ENCODE measurements at regions not wholly inside any gene's neighbourhood (a gene's known extent, or its start where the extent isn't known, plus 50 kb on each side); places are given as distances from the start of the nearest gene placed in this dataset.

DNA sequence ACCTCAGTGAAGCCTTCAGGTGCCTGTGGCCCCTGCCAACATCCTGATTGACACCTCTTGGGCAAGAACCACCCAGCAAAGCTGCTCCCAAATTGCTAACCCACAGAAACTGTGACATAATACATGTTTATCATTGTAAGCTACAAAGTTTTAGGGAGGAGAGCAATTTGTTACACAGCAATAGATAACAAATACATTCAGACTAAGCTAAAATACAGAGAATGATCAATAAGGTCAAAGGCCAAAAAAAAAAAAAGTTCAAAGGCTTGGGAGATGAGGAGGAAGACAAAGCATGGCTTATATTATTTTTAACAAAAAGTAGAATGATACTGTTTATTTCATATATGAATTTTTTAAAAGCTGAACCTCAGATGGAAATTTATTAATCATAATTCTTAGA lies 105.9 kb downstream of the ID4 start:
- H3K27ac Mint-ChIP-seq: no peak overlapping the region
- no peaks in the 10 kb centered on the region for H3K27me3 ChIP-seq (ENCODE audit: control insufficient read depth in 2 of 2, insufficient read depth in 2 of 2, low read length in 2 of 2)
- H3K36me3 Mint-ChIP-seq: no peaks in the 10 kb centered on the region
- H2AFZ ChIP-seq (ENCODE audit: insufficient read depth, low read depth, low read length, poor library complexity, severe bottlenecking): no peak overlapping the region
- H3K4me1 Mint-ChIP-seq: no peaks in the 10 kb centered on the region
- peaks cover 0 to 3% of the 10 kb centered on the region in 2 donors for H3K9me3 ChIP-seq (replicated peaks in 1 of 2; ENCODE audit: control insufficient read depth in 1 of 2, insufficient read depth in 1 of 2, low read length in 2 of 2)
- H3K9me3 Mint-ChIP-seq: peaks cover 6 to 19% (median 8%) of the 10 kb centered on the region in 7 donors
- no peaks in the 10 kb centered on the region for H3K79me2 ChIP-seq (ENCODE audit: insufficient read depth, low read length)
- DNase-seq: no peak
- no peak overlapping the region for H3K27ac ChIP-seq (ENCODE audit: low read depth in 1 of 2, low read length in 2 of 2)
- H3K4me2 ChIP-seq (replicated peaks; ENCODE audit: extremely low read depth, low read length, poor library complexity, severe bottlenecking): no peak overlapping the region
- peaks cover 0 to 1% (median 0%) of the 10 kb centered on the region in 3 donors for H3K27me3 Mint-ChIP-seq (ENCODE audit: low read depth in 3 of 3)
- no peak overlapping the region for H3K9ac ChIP-seq (ENCODE audit: insufficient read depth, low read length, poor library complexity, severe bottlenecking)
- TF ChIP-seq, protein P1, sequence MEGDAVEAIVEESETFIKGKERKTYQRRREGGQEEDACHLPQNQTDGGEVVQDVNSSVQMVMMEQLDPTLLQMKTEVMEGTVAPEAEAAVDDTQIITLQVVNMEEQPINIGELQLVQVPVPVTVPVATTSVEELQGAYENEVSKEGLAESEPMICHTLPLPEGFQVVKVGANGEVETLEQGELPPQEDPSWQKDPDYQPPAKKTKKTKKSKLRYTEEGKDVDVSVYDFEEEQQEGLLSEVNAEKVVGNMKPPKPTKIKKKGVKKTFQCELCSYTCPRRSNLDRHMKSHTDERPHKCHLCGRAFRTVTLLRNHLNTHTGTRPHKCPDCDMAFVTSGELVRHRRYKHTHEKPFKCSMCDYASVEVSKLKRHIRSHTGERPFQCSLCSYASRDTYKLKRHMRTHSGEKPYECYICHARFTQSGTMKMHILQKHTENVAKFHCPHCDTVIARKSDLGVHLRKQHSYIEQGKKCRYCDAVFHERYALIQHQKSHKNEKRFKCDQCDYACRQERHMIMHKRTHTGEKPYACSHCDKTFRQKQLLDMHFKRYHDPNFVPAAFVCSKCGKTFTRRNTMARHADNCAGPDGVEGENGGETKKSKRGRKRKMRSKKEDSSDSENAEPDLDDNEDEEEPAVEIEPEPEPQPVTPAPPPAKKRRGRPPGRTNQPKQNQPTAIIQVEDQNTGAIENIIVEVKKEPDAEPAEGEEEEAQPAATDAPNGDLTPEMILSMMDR (IDR thresholded peaks at IDR 0.05): no peak
- no peaks in the 10 kb centered on the region for H3K36me3 ChIP-seq (replicated peaks in 1 of 2; ENCODE audit: control insufficient read depth in 1 of 2, insufficient read depth in 2 of 2, low read length in 2 of 2)
- no peak overlapping the region for H3K4me3 Mint-ChIP-seq
- H4K20me1 ChIP-seq (ENCODE audit: insufficient read depth, low read length): no peaks in the 10 kb centered on the region
- intact Hi-C loops (cut with micrococcal nuclease): no loop called here
- no peak overlapping the region for H3K4me3 ChIP-seq (replicated peaks in 1 of 3; ENCODE audit: low read depth in 2 of 3, low read length in 3 of 3)
- H3K4me1 ChIP-seq (ENCODE audit: control insufficient read depth in 1 of 2, insufficient read depth in 2 of 2, low read length in 2 of 2): no peaks in the 10 kb centered on the region

DNA sequence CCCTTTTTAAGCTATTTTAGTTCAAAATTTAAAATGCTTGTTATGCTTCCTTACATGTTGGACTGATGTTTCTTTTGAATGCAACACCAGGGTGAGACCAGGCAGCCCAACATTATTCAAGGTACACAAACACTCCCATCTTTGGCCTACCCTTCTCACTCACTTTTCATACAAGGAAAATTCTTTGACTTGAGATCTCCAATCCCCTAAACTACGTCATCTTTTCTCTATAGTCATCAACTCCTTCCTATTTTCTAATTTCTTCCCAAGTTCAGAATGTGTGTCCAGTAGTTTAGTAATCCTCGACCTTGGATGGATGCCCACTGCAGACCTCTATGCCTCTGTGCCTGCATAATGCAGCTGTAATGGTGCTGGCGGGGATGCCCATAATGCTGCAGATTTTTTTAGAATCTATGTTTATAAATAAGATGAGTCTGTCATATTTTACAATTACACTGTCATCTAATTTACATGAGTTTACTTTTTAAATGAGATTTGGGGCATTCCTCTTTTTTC lies 108.7 kb downstream of the ID4 start:
- no peak overlapping the region for H3K9ac ChIP-seq (ENCODE audit: insufficient read depth, low read length, poor library complexity, severe bottlenecking)
- Mint-ChIP-seq H3K4me1 (no peaks in the 10 kb centered on the region), H3K27ac (no peak overlapping the region), H3K36me3 (no peaks in the 10 kb centered on the region), H3K27me3 (ENCODE audit: low read depth in 3 of 3) (peaks cover 0 to 1% (median 0%) of the 10 kb centered on the region in 3 donors), H3K4me3 (no peak overlapping the region), H3K9me3 (peaks cover 2 to 19% (median 5%) of the 10 kb centered on the region in 7 donors)
- no peaks in the 10 kb centered on the region for H3K27me3 ChIP-seq (ENCODE audit: control insufficient read depth in 2 of 2, insufficient read depth in 2 of 2, low read length in 2 of 2)
- no CpG with 5 or more reads among the region's 3 CpGs for WGBS (ENCODE audit: insufficient coverage)
- no peaks in the 10 kb centered on the region for H3K9me3 ChIP-seq (replicated peaks in 1 of 2; ENCODE audit: control insufficient read depth in 1 of 2, insufficient read depth in 1 of 2, low read length in 2 of 2)
- no peaks in the 10 kb centered on the region for H3K36me3 ChIP-seq (replicated peaks in 1 of 2; ENCODE audit: control insufficient read depth in 1 of 2, insufficient read depth in 2 of 2, low read length in 2 of 2)
- no peak overlapping the region for H3K4me3 ChIP-seq (replicated peaks in 1 of 3; ENCODE audit: low read depth in 2 of 3, low read length in 3 of 3)
- no peak overlapping the region for H3K27ac ChIP-seq (ENCODE audit: low read depth in 1 of 2, low read length in 2 of 2)
- intact Hi-C loops (cut with micrococcal nuclease): no loop called here
- no peaks in the 10 kb centered on the region for H3K79me2 ChIP-seq (ENCODE audit: insufficient read depth, low read length)
- H2AFZ ChIP-seq (ENCODE audit: insufficient read depth, low read depth, low read length, poor library complexity, severe bottlenecking): no peak overlapping the region
- TF ChIP-seq, protein P1 (IDR thresholded peaks at IDR 0.05): no peak
- no peak for DNase-seq
- no peak overlapping the region for H3K4me2 ChIP-seq (replicated peaks; ENCODE audit: extremely low read depth, low read length, poor library complexity, severe bottlenecking)
- no peaks in the 10 kb centered on the region for H4K20me1 ChIP-seq (ENCODE audit: insufficient read depth, low read length)
- no peaks in the 10 kb centered on the region for H3K4me1 ChIP-seq (ENCODE audit: control insufficient read depth in 1 of 2, insufficient read depth in 2 of 2, low read length in 2 of 2)

Data from CD14-positive monocyte (primary cell).